GM23248 (cell line): ENCODE measurements at regions not wholly inside any gene's neighbourhood (a gene's known extent, or its start where the extent isn't known, plus 50 kb on each side); places are given as distances from the start of the nearest gene placed in this dataset.

Source experiments
- DNase-seq: peaks from one replicate; pipeline ENCODE4 v3.0.0-alpha.2; 2015
- H2AFZ ChIP-seq: fragments of 200-600 bp; sonication (generic); 2 replicates; pipeline ENCODE4 v1.6.1; 2016; ENCODE audit warnings: antibody characterized with exemption
- H3F3A ChIP-seq: fragments of 200-600 bp; sonication (generic); 2 replicates; pipeline ENCODE4 v1.6.1; 2016; ENCODE audit warnings: mild to moderate bottlenecking, antibody characterized with exemption, mixed run types; ENCODE audit not compliant: insufficient read depth
- H3K27ac ChIP-seq: fragments of 200-600 bp; sonication (generic); 2 replicates; pipeline ENCODE4 v1.5.1; 2016; ENCODE audit warnings: mild to moderate bottlenecking
- H3K27me3 ChIP-seq: fragments of 200-600 bp; sonication (generic); replicated peaks from 2 replicates; pipeline ENCODE4 v1.6.1; 2016; ENCODE audit warnings: mild to moderate bottlenecking; ENCODE audit not compliant: insufficient read depth
- H3K36me3 ChIP-seq: fragments of 200-600 bp; sonication (generic); 2 replicates; pipeline ENCODE4 v1.6.1; 2016; ENCODE audit warnings: low read depth, mild to moderate bottlenecking
- H3K4me1 ChIP-seq: fragments of 200-600 bp; sonication (generic); 2 replicates; pipeline ENCODE4 v1.6.1; 2016; ENCODE audit warnings: mild to moderate bottlenecking; ENCODE audit not compliant: insufficient read depth
- H3K4me2 ChIP-seq: fragments of 200-600 bp; sonication (generic); one replicate; pipeline ENCODE4 v1.6.1; 2016; ENCODE audit warnings: mild to moderate bottlenecking; ENCODE audit not compliant: unreplicated experiment
- H3K4me3 ChIP-seq: fragments of 200-600 bp; sonication (generic); 2 replicates; pipeline ENCODE4 v1.5.1; 2016; ENCODE audit warnings: mild to moderate bottlenecking
- H3K79me2 ChIP-seq: fragments of 200-600 bp; sonication (generic); 2 replicates; pipeline ENCODE4 v1.6.1; 2016; ENCODE audit warnings: mild to moderate bottlenecking; ENCODE audit not compliant: insufficient read depth
- H3K9ac ChIP-seq: fragments of 200-600 bp; sonication (generic); 2 replicates; pipeline ENCODE4 v1.6.1; 2016; ENCODE audit warnings: mild to moderate bottlenecking
- H3K9me2 ChIP-seq: fragments of 200-600 bp; sonication (generic); 2 replicates; pipeline ENCODE4 v1.6.1; 2016; ENCODE audit warnings: mixed run types, mild to moderate bottlenecking, moderate library complexity; ENCODE audit not compliant: insufficient read depth
- H3K9me3 ChIP-seq: fragments of 200-600 bp; sonication (generic); one replicate; pipeline ENCODE4 v1.6.1; 2017; ENCODE audit warnings: low read depth
- H4K20me1 ChIP-seq: fragments of 200-600 bp; sonication (generic); 2 replicates; pipeline ENCODE4 v1.6.0; 2016; ENCODE audit not compliant: insufficient read depth
- EZH2 ChIP-seq: fragments of 200-600 bp; sonication (generic); IDR thresholded peaks from 2 replicates; pipeline ENCODE4 v1.6.1; 2018; ENCODE audit warnings: antibody characterized with exemption, mild to moderate bottlenecking; ENCODE audit not compliant: insufficient read depth, poor library complexity, severe bottlenecking
- EZH2phosphoT487 ChIP-seq: fragments of 200-600 bp; sonication (generic); IDR thresholded peaks from 2 replicates; pipeline ENCODE4 v1.6.1; 2018; ENCODE audit warnings: antibody characterized with exemption, moderate library complexity, mild to moderate bottlenecking, low read depth; ENCODE audit not compliant: insufficient read depth
- WGBS, 2 experiments: methylation state at CpG; one replicate each; pipeline ENCODE4 v1.1.6; 2015 to 2017; ENCODE audit warnings: low lambda C conversion rate in 2 of 2, low coverage in 1 of 2; ENCODE audit errors: missing lambda C conversion rate in 2 of 2; 5-methylcytosine and 5-hydroxymethylcytosine counted together
- in situ Hi-C: fragments of 300-500 bp; cut with MboI; formaldehyde crosslinking; loops from 2 replicates; pipeline ENCODE4 v1.15.0; 2020

DNA sequence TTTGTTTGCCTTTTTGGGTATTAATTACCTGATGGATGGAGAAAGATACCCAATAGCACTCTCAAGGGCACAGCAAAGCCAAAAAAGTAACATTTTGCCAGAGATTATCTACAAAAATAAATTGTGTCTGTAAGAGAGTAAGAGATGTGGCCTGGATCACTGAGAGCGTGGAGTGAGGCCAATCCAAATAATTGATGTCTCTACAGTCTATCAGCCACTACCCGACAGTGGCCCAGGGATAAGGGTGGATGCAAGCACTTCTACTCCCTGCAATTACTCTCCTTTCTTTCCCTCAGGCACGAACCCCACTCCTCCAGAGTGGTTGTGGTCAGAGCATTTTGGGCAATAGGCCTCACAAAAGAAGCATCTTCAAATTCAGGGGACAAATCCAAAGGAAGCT, 92.3 kb upstream of the ZC3H12C start:
- DNase-seq = no peak
- peak overlapping the region; percentile 73 for H3K9ac ChIP-seq
- peak overlapping the region; percentile 30; the same call in 1 of the 2 replicates for H2AFZ ChIP-seq
- no peaks in the 10 kb centered on the region for H4K20me1 ChIP-seq
- H3K27me3 ChIP-seq = no peaks in the 10 kb centered on the region
- no peaks in the 10 kb centered on the region for H3K9me2 ChIP-seq
- no peak for TF ChIP-seq EZH2
- no peak for TF ChIP-seq EZH2phosphoT487
- peak overlapping the region; percentile 59 for H3K4me2 ChIP-seq
- in situ Hi-C loops = no loop called here
- no peaks in the 10 kb centered on the region for H3K9me3 ChIP-seq
- H3K79me2 ChIP-seq = no peaks in the 10 kb centered on the region
- 86 to 91% methylated on average over 3 of the region's 3 CpGs for WGBS, 2 experiments
- H3F3A ChIP-seq = peaks cover 16% of the 10 kb centered on the region
- no peaks in the 10 kb centered on the region for H3K36me3 ChIP-seq
- H3K27ac ChIP-seq = peak overlapping the region; percentile 92
- no peak overlapping the region for H3K4me3 ChIP-seq
- H3K4me1 ChIP-seq = peaks cover 16% of the 10 kb centered on the region

DNA sequence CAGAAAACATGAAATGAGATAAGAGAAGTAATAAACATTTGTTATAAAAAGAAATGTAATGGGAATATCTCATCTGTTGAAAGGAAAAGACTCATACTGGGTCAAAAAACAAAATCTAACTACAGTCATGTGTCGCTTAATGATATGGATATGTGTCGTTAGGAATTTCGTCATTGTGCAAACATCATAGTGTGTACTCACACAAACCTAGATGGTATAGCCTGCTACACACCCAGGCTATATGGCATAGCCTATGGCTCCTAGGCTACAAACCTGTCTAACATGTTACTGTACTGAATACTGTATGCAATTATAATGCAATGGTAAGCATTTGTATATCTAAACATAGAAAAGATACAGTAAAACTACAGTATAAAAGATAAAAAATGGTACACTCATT, 89.8 kb upstream of the ZC3H12C start:
- Histone ChIP-seq H2AFZ (no peak overlapping the region), H3K27me3 (no peaks in the 10 kb centered on the region), H3K4me2 (no peak overlapping the region), H4K20me1 (no peaks in the 10 kb centered on the region), H3K27ac (no peak overlapping the region), H3K79me2 (no peaks in the 10 kb centered on the region), H3K4me3 (no peak overlapping the region), H3K9ac (no peak overlapping the region), H3K9me2 (no peaks in the 10 kb centered on the region), H3K4me1 (peaks cover 16% of the 10 kb centered on the region), H3K9me3 (no peaks in the 10 kb centered on the region), H3K36me3 (no peaks in the 10 kb centered on the region), H3F3A (peaks cover 16% of the 10 kb centered on the region)
- WGBS, 2 experiments = 86 to 87% methylated on average over 3 of the region's 3 CpGs
- no peak for DNase-seq
- in situ Hi-C loops = no loop called here
- TF ChIP-seq EZH2phosphoT487 (no peak), EZH2 (no peak)

DNA sequence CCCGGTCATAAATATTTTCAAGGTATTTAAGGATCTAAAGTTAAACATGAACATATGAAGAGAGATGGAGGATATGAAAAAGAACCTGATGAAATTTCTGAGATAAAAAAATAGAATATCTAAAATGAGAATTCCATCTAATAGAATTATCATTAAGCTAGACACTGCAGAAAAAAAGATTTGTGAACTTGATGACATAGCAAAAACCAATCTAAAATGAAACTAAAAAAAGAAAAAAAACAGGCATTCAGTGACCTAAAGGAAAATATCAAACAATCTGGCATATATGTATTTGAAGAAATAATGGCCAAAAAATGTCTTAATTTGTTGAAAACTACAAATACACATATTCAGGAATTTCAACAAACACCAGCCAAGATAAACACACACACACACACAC, 81.6 kb upstream of the ZC3H12C start:
- Histone ChIP-seq H3F3A (no peaks in the 10 kb centered on the region), H4K20me1 (no peaks in the 10 kb centered on the region), H3K9me2 (no peaks in the 10 kb centered on the region), H3K4me2 (no peak overlapping the region), H3K9me3 (no peaks in the 10 kb centered on the region), H3K27ac (no peak overlapping the region), H3K36me3 (no peaks in the 10 kb centered on the region), H3K9ac (no peak overlapping the region), H3K79me2 (no peaks in the 10 kb centered on the region), H3K27me3 (no peaks in the 10 kb centered on the region), H3K4me3 (no peak overlapping the region), H3K4me1 (no peaks in the 10 kb centered on the region), H2AFZ (no peak overlapping the region)
- in situ Hi-C loops = no loop called here
- no peak for DNase-seq
- WGBS, 2 experiments = 46 to 50% methylated on average over 1 of the region's 1 CpG
- TF ChIP-seq EZH2phosphoT487 = no peak

DNA sequence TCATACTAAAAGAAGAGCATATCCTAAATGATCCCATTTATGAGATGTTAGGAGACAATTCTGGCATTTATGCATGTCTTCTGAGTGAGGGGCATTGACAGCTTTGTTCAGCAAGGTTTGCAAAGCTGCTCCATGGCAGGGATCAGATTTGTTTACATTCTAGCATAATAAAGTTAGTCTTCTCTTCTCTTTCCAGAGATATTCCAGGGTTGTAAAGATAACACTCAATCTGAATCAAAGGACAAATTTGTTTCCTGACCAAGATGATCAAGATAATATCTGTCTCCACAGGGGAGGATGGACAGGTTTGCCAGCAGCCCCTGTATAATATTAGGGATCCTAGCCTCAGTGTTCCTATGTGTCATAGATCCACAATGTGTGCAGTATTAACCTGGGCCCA, 77.5 kb upstream of the ZC3H12C start:
- in situ Hi-C loops = no loop called here
- no peaks in the 10 kb centered on the region for H3K4me1 ChIP-seq
- H3K27ac ChIP-seq = no peak overlapping the region
- H3K36me3 ChIP-seq = no peaks in the 10 kb centered on the region
- no peak overlapping the region for H3K4me2 ChIP-seq
- no peaks in the 10 kb centered on the region for H3F3A ChIP-seq
- no peak for DNase-seq
- no peak for TF ChIP-seq EZH2
- no peak for TF ChIP-seq EZH2phosphoT487
- no peak overlapping the region for H3K9ac ChIP-seq
- no peaks in the 10 kb centered on the region for H3K27me3 ChIP-seq
- no peaks in the 10 kb centered on the region for H3K9me2 ChIP-seq
- no peak overlapping the region for H3K4me3 ChIP-seq
- no peaks in the 10 kb centered on the region for H4K20me1 ChIP-seq
- no peaks in the 10 kb centered on the region for H3K9me3 ChIP-seq
- no peaks in the 10 kb centered on the region for H3K79me2 ChIP-seq
- H2AFZ ChIP-seq = no peak overlapping the region

DNA sequence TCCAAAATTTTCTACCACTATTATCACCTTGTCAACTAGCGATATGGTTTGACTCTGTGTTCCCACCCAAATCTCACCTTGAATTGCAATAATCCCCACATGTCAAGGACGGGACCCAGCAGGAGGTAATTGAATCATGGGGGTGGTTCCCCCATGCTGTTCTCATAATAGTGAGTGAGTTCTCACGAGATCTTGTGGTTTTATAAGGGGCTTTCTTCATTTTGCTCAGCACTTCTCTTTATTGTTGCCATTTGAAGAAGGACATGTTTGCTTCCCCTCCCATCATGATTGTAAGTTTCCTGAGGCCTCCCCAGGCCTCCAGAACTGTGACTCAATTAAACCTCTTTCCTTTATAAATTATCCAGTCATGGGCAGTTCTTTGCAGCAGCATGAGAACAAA, 73.5 kb upstream of the ZC3H12C start:
- H3K9me3 ChIP-seq = no peaks in the 10 kb centered on the region
- H4K20me1 ChIP-seq = no peaks in the 10 kb centered on the region
- H3K4me1 ChIP-seq = peaks cover 5% of the 10 kb centered on the region; the same call in 1 of the 2 replicates
- H2AFZ ChIP-seq = no peak overlapping the region
- H3K9me2 ChIP-seq = no peaks in the 10 kb centered on the region
- in situ Hi-C loops = no loop called here
- H3K27me3 ChIP-seq = no peaks in the 10 kb centered on the region
- no peak for DNase-seq
- H3K79me2 ChIP-seq = no peaks in the 10 kb centered on the region
- 60 to 71% methylated on average over 3 of the region's 3 CpGs for WGBS, 2 experiments
- H3K4me2 ChIP-seq = no peak overlapping the region
- H3F3A ChIP-seq = no peaks in the 10 kb centered on the region
- H3K36me3 ChIP-seq = no peaks in the 10 kb centered on the region
- no peak overlapping the region for H3K27ac ChIP-seq
- H3K4me3 ChIP-seq = no peak overlapping the region
- no peak for TF ChIP-seq EZH2
- H3K9ac ChIP-seq = no peak overlapping the region
